ENCODE measurements at regions not wholly inside any gene's neighbourhood (a gene's known extent, or its start where the extent isn't known, plus 50 kb on each side); places are given as distances from the start of the nearest gene placed in this dataset.

DNA sequence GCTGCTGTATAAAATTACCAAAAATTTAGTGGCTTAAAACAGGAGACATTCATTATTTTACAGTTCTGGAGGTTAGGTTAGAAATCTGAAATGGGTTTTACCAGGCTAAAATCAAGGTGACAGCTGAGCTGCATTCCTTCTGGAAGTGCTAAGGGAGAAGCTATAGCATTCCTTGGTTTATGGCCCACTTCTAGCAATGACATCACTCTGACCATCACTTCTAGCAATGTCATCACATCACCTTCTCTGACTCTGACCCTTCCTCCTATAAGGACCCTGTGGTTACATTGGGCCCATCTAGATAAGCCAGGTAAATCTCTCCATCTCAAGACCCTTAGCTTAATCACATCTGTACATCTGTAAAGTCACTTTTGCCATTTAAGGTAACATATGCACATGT lies 366.1 kb downstream of the EFNA5 start:
- TF ChIP-seq, protein P1, sequence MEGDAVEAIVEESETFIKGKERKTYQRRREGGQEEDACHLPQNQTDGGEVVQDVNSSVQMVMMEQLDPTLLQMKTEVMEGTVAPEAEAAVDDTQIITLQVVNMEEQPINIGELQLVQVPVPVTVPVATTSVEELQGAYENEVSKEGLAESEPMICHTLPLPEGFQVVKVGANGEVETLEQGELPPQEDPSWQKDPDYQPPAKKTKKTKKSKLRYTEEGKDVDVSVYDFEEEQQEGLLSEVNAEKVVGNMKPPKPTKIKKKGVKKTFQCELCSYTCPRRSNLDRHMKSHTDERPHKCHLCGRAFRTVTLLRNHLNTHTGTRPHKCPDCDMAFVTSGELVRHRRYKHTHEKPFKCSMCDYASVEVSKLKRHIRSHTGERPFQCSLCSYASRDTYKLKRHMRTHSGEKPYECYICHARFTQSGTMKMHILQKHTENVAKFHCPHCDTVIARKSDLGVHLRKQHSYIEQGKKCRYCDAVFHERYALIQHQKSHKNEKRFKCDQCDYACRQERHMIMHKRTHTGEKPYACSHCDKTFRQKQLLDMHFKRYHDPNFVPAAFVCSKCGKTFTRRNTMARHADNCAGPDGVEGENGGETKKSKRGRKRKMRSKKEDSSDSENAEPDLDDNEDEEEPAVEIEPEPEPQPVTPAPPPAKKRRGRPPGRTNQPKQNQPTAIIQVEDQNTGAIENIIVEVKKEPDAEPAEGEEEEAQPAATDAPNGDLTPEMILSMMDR (IDR thresholded peaks at IDR 0.05) = no peak
- TF ChIP-seq POLR2A (IDR thresholded peaks at IDR 0.05) = no peak
- no peak for TF ChIP-seq EP300 (IDR thresholded peaks at IDR 0.05)
